Type B pancreatic cell (in vitro differentiated cells): ENCODE measurements at regions not wholly inside any gene's neighbourhood (a gene's known extent, or its start where the extent isn't known, plus 50 kb on each side); places are given as distances from the start of the nearest gene placed in this dataset.

Experiments used
- DNase-seq: peaks from one replicate; pipeline ENCODE4 v3.0.0; 2021; ENCODE audit warnings: mixed read lengths; ENCODE audit not compliant: unreplicated experiment; ENCODE audit errors: extremely low spot score
- H3K27ac Mint-ChIP-seq: 2 replicates; pipeline ENCODE4 v1.8.0; 2021; ENCODE audit warnings: mild to moderate bottlenecking, mixed read lengths
- H3K27me3 Mint-ChIP-seq: 2 replicates; pipeline ENCODE4 v1.8.0; 2021; ENCODE audit warnings: mixed read lengths
- H3K36me3 Mint-ChIP-seq: 2 replicates; pipeline ENCODE4 v1.8.0; 2021; ENCODE audit warnings: mixed read lengths
- H3K4me1 Mint-ChIP-seq: one replicate; pipeline ENCODE4 v1.8.0; 2021; ENCODE audit warnings: mixed read lengths; ENCODE audit not compliant: unreplicated experiment
- H3K4me3 Mint-ChIP-seq: 2 replicates; pipeline ENCODE4 v1.8.0; 2021; ENCODE audit warnings: mild to moderate bottlenecking, mixed read lengths
- H3K9me3 Mint-ChIP-seq: 2 replicates; pipeline ENCODE4 v1.8.0; 2021; ENCODE audit warnings: mixed read lengths
- TF ChIP-seq, protein P1 (sequence below): fragments of 200-600 bp; sonication (generic); conservative IDR thresholded peaks from 2 replicates; pipeline ENCODE4 v1.5.0; 2021; ENCODE audit warnings: antibody characterized with exemption, mild to moderate bottlenecking

DNA sequence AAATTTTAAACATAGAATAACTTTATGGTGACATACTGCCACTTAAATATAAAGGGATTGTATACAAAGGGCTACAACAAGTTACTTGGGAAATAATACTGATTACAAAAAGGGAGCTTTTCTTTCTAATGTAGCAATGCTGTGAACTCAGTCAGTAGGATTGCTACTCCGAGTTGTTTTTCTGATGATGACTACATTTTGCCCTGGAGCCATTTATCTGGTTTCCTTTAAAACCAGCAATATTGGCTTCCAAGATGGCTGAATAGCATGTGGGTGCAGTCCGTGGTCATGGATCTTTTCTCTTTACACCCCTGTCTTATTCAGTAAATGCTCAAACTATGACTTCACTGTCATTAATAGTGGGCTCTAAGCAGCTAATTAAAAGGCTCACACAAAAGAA, 92.6 kb upstream of the NEK7 start:
- Mint-ChIP-seq H3K27ac (no peak overlapping the region), H3K4me1 (no peaks in the 10 kb centered on the region), H3K4me3 (no peak overlapping the region), H3K9me3 (no peaks in the 10 kb centered on the region), H3K27me3 (no peaks in the 10 kb centered on the region), H3K36me3 (no peaks in the 10 kb centered on the region)
- TF ChIP-seq, protein P1, sequence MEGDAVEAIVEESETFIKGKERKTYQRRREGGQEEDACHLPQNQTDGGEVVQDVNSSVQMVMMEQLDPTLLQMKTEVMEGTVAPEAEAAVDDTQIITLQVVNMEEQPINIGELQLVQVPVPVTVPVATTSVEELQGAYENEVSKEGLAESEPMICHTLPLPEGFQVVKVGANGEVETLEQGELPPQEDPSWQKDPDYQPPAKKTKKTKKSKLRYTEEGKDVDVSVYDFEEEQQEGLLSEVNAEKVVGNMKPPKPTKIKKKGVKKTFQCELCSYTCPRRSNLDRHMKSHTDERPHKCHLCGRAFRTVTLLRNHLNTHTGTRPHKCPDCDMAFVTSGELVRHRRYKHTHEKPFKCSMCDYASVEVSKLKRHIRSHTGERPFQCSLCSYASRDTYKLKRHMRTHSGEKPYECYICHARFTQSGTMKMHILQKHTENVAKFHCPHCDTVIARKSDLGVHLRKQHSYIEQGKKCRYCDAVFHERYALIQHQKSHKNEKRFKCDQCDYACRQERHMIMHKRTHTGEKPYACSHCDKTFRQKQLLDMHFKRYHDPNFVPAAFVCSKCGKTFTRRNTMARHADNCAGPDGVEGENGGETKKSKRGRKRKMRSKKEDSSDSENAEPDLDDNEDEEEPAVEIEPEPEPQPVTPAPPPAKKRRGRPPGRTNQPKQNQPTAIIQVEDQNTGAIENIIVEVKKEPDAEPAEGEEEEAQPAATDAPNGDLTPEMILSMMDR, result no peak
- DNase-seq, result no peak

DNA sequence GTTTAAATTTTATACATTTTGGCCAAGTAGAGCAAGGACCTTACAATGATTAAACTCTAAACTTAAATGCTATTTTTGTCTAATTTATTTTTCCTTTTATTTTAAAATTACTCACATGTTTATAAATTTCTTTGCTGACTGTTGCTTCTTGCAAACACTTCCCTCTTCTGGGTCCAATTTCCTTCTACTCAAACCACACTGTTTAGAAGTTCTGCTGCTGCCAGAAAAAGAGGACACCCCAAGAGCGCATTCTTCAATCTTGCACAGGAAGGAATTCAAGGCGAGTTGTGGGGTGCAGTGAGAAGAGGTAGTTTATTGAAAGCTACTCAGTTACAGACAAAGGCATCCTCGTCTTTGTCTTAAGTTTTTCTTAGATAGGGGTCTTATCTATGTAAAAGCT, 88.5 kb upstream of the NEK7 start:
- H3K27ac Mint-ChIP-seq, result no peak overlapping the region
- no peaks in the 10 kb centered on the region for H3K9me3 Mint-ChIP-seq
- TF ChIP-seq, protein P1, result no peak
- H3K4me3 Mint-ChIP-seq, result no peak overlapping the region
- H3K4me1 Mint-ChIP-seq, result no peaks in the 10 kb centered on the region
- DNase-seq, result no peak
- no peaks in the 10 kb centered on the region for H3K36me3 Mint-ChIP-seq
- no peaks in the 10 kb centered on the region for H3K27me3 Mint-ChIP-seq

DNA sequence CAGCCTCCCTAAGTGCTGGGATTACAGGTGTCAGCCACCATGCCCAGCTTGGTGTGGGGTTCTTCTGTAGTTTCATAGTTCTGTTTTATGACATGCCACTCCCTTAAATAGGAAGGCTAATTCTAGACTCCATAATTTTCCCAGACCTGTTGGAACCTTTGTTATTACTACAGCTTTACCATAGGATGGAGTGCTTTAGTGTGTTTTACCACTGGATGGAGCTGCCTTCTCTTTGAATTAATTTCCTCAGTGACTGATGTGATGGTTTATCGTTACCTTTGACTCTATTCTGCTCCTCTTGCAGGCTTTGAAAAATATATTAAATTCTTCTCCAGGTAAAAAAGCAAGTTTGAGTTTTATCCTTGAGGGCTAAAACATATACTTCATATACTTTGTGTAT, 84.6 kb upstream of the NEK7 start:
- DNase-seq, result no peak
- TF ChIP-seq, protein P1, result no peak
- Mint-ChIP-seq H3K9me3 (no peaks in the 10 kb centered on the region), H3K4me1 (no peaks in the 10 kb centered on the region), H3K36me3 (no peaks in the 10 kb centered on the region), H3K27me3 (no peaks in the 10 kb centered on the region), H3K27ac (no peak overlapping the region), H3K4me3 (no peak overlapping the region)

DNA sequence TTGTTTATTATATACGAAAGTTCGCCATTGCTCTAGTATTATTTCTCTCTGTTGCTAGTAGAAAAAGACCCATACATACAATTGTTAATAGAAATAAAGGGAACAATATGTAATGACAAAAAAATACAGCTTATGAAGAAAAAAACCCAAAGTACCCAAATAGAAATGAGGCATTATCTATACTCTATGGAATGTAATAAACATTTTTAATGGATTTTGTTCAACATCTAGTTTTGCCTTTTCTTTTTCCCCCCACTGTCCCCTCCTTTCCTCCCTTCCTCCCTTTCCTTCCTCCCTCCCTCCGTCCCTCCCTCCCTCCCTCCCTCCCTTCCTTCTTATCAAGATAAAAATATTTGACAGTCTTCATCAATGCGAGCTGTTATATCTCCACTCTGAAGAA, 81.5 kb upstream of the NEK7 start:
- Mint-ChIP-seq H3K36me3 (no peaks in the 10 kb centered on the region), H3K27ac (no peak overlapping the region), H3K9me3 (peaks cover 5% of the 10 kb centered on the region), H3K27me3 (no peaks in the 10 kb centered on the region), H3K4me3 (no peak overlapping the region), H3K4me1 (no peaks in the 10 kb centered on the region)
- TF ChIP-seq, protein P1, result no peak
- no peak for DNase-seq

DNA sequence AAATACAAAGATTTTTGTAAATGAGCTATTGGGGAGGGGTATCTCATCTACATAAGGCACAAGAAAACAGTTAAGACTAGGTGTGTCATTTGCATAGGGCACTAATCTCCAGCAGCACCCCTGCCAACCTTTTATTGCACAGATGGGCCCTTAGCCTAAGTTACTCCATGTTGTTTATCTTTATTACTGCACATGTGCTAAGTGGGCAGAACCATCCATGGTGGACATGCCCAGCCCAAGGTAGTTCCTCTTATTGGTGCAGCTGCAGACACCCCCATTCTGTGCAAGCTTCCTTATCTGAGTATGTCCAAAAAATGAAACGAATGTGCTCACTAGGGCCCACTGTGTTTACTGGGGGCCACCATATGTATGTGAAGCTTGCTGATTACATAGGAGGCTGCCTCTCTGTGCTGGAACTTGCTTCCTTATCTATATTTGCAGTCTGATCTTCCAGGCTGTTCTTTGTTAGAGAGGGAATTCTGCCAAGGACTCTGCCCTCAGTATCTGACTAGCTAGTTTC, 77.3 kb upstream of the NEK7 start:
- DNase-seq, result no peak
- H3K36me3 Mint-ChIP-seq, result no peaks in the 10 kb centered on the region
- H3K4me3 Mint-ChIP-seq, result no peak overlapping the region
- TF ChIP-seq, protein P1, result no peak
- peaks cover 5% of the 10 kb centered on the region for H3K9me3 Mint-ChIP-seq
- H3K4me1 Mint-ChIP-seq, result no peaks in the 10 kb centered on the region
- H3K27ac Mint-ChIP-seq, result no peak overlapping the region
- H3K27me3 Mint-ChIP-seq, result no peaks in the 10 kb centered on the region

DNA sequence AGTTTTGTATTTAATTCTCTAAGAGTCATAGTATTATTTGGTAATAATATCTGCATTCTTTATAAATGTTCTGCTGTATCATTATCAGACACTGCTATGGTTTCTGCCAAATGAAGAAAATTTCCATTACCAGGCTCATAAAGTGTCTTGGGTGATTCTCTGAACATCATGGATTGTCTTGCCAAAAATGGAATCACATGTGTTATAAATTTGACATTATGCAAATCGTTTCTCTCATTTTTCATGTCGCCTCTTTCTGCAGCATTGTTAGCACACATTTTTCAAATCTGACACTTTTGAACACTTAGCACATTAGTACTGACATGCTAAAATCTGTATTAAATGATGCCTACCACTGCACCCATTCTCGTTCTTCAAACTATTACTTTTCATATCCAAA, 74.2 kb upstream of the NEK7 start:
- H3K4me3 Mint-ChIP-seq, result no peak overlapping the region

More for the DNA sequence above, 74.2 kb upstream of the NEK7 start:
- no peak for DNase-seq
- no peaks in the 10 kb centered on the region for H3K27me3 Mint-ChIP-seq
- peaks cover 5% of the 10 kb centered on the region for H3K9me3 Mint-ChIP-seq
- no peaks in the 10 kb centered on the region for H3K4me1 Mint-ChIP-seq
- TF ChIP-seq, protein P1, result no peak
- H3K36me3 Mint-ChIP-seq, result no peaks in the 10 kb centered on the region
- no peak overlapping the region for H3K27ac Mint-ChIP-seq
